GM19463 (cell line): ENCODE measurements at regions not wholly inside any gene's neighbourhood (a gene's known extent, or its start where the extent isn't known, plus 50 kb on each side); places are given as distances from the start of the nearest gene placed in this dataset.
"Not testable (repeated sequence)": the region's sequence is repeated elsewhere in the genome, so short reads cannot be mapped to it uniquely, and the experiment has no call there.

Source experiments
- ATAC-seq: cut with Tn5 transposase; IDR thresholded peaks from one replicate; pipeline ENCODE4 v1.9.1; 2021; ENCODE audit warnings: mild to moderate bottlenecking, moderate library complexity; ENCODE audit not compliant: unreplicated experiment

GRCh38 chr13:30072818-30073186 lies 222.4 kb upstream of the UBL3 start:
- ATAC-seq, result no peak

- ATAC-seq, result no peak
Measured at GRCh38 chr13:30071969-30072817, 221.8 kb upstream of the UBL3 start.

- no peak for ATAC-seq
Measured at GRCh38 chr13:30065181-30065580, 214.8 kb upstream of the UBL3 start.

GRCh38 chr13:30063892-30064291 lies 213.5 kb upstream of the UBL3 start:
- no peak for ATAC-seq

GRCh38 chr13:30061217-30061616 lies 210.8 kb upstream of the UBL3 start:
- ATAC-seq, result no peak

- no peak for ATAC-seq
Measured at GRCh38 chr13:30058429-30058828, 208.0 kb upstream of the UBL3 start.

- not testable (repeated sequence) for ATAC-seq
Measured at GRCh38 chr13:30054546-30054945, 204.1 kb upstream of the UBL3 start.

GRCh38 chr13:30053939-30054338 lies 203.5 kb upstream of the UBL3 start:
- ATAC-seq, result no peak

- no peak for ATAC-seq
Measured at GRCh38 chr13:30052120-30052519, 201.7 kb upstream of the UBL3 start.

- ATAC-seq, result no peak
Measured at GRCh38 chr13:30051531-30052060, 201.2 kb upstream of the UBL3 start.

GRCh38 chr13:30049692-30050091 lies 199.3 kb upstream of the UBL3 start:
- no peak for ATAC-seq

GRCh38 chr13:30047154-30047874 lies 196.9 kb upstream of the UBL3 start:
- peak; percentile 68 for ATAC-seq

GRCh38 chr13:30045916-30046704 lies 195.7 kb upstream of the UBL3 start:
- ATAC-seq, result no peak

GRCh38 chr13:30044932-30045331 lies 194.5 kb upstream of the UBL3 start:
- ATAC-seq, result no peak

GRCh38 chr13:30043631-30043925 lies 193.2 kb upstream of the UBL3 start:
- no peak for ATAC-seq

GRCh38 chr13:30042891-30043630 lies 192.6 kb upstream of the UBL3 start:
- ATAC-seq, result no peak

GRCh38 chr13:30042272-30042671 lies 191.9 kb upstream of the UBL3 start:
- ATAC-seq, result no peak

GRCh38 chr13:30039511-30039911 lies 189.1 kb upstream of the UBL3 start:
- ATAC-seq, result no peak

- ATAC-seq, result no peak
Measured at GRCh38 chr13:30038884-30039283, 188.5 kb upstream of the UBL3 start.

GRCh38 chr13:30037766-30038165 lies 187.3 kb upstream of the UBL3 start:
- no peak for ATAC-seq

GRCh38 chr13:30037306-30037705 lies 186.9 kb upstream of the UBL3 start:
- no peak for ATAC-seq
